K562 (cell line): ENCODE measurements at regions not wholly inside any gene's neighbourhood (a gene's known extent, or its start where the extent isn't known, plus 50 kb on each side); places are given as distances from the start of the nearest gene placed in this dataset.

Experiments used
- ATAC-seq: fragments of 200-7000 bp; cut with Tn5 transposase; 3 replicates; pipeline ENCODE4 v1.9.1; 2020; ENCODE audit warnings: moderate library complexity
- BruUV-seq: library from RNA; stranded (reverse); fragments of 400-500 nt; replicated peaks from 2 replicates; lab custom pipeline; 2021; lab: Mats Ljungman, UMichigan
- CTCF ChIA-PET: fragments of 300-600 bp; formaldehyde crosslinking; extraction: SDS; loops from one replicate; lab custom pipeline; 2021; ENCODE audit warnings: low intra/inter-chr PET ratio; lab: Yijun Ruan, JAX
- POLR2A ChIA-PET: fragments of 300-600, 350-650 bp; sonication (Branson Sonifier 250); formaldehyde crosslinking; extraction: SDS; loops from one replicate; lab custom pipeline; 2021; ENCODE audit warnings: antibody characterized with exemption, inconsistent platforms; lab: Yijun Ruan, JAX
- DNase-seq, 4 experiments: peaks; one replicate each; pipeline versions ENCODE4 v3.0.0 to v3.0.0-alpha.2; 2011 to 2018; ENCODE audit warnings: low spot score in 3 of 4, mixed read lengths in 3 of 4; ENCODE audit errors: extremely low read depth in 1 of 4
- FAIRE-seq: peaks from 2 replicates; lab custom pipeline; 2011; peaks lifted over from hg19 to GRCh38; lab: Jason Lieb, UNC
- H2AFZ ChIP-seq: 2 replicates; pipeline ENCODE4 v1.6.0; 2011; ENCODE audit warnings: low read depth, low read length, control low read depth, inconsistent platforms
- H3K27ac ChIP-seq: fragments of 200-600 bp; 3 replicates; pipeline ENCODE4 v1.8.0; 2011; ENCODE audit warnings: low read depth, mild to moderate bottlenecking, control low read depth, inconsistent platforms, low read length, moderate library complexity, mixed read lengths; ENCODE audit errors: extremely low read depth
- H3K27me3 ChIP-seq, 2 experiments: fragments of 300-600 bp in 1 of 2; 2 replicates in 1 of 2; 3 replicates in 1 of 2; pipeline versions ENCODE4 v1.6.0 to v1.8.0; 2011; ENCODE audit warnings: inconsistent platforms in 2 of 2, low read length in 2 of 2, mild to moderate bottlenecking in 1 of 2, mixed read lengths in 1 of 2, moderate library complexity in 1 of 2; ENCODE audit not compliant: control insufficient read depth in 2 of 2, insufficient read depth in 2 of 2
- H3K36me3 ChIP-seq: fragments of 300-600 bp; 3 replicates; pipeline ENCODE4 v1.8.0; 2011; ENCODE audit warnings: mild to moderate bottlenecking, low read length, inconsistent platforms; ENCODE audit not compliant: control insufficient read depth, insufficient read depth
- H3K4me1 ChIP-seq, 2 experiments: fragments of 200-600 bp in 1 of 2; replicated peaks in 1 of 2; 2 replicates in 1 of 2; 3 replicates in 1 of 2; pipeline versions ENCODE4 v1.5.1 to v1.8.0; 2011; ENCODE audit warnings: inconsistent platforms in 2 of 2, low read length in 2 of 2, mild to moderate bottlenecking in 1 of 2, mixed read lengths in 1 of 2, moderate library complexity in 1 of 2; ENCODE audit not compliant: control insufficient read depth in 2 of 2, insufficient read depth in 2 of 2
- H3K4me2 ChIP-seq: 2 replicates; pipeline ENCODE4 v1.6.1; 2011; ENCODE audit warnings: low read length, control low read depth, inconsistent platforms, mixed read lengths; ENCODE audit not compliant: insufficient read depth
- H3K4me3 ChIP-seq: fragments of 200-600 bp; sonication (generic), shearing (Covaris generic); 2 replicates; pipeline ENCODE4 v1.5.1; 2016; ENCODE audit warnings: control low read depth, inconsistent platforms
- H3K79me2 ChIP-seq: fragments of 200-600 bp; 3 replicates; pipeline ENCODE4 v1.8.0; 2011; ENCODE audit warnings: low read length, inconsistent platforms; ENCODE audit not compliant: control insufficient read depth, insufficient read depth
- H3K9ac ChIP-seq, 2 experiments: 2 replicates each; pipeline versions ENCODE4 v1.6.0 to v1.6.1; 2011; ENCODE audit warnings: low read depth in 2 of 2, low read length in 2 of 2, control low read depth in 1 of 2, inconsistent platforms in 1 of 2, mild to moderate bottlenecking in 1 of 2, mixed read lengths in 1 of 2; ENCODE audit not compliant: insufficient read depth in 1 of 2
- H3K9me1 ChIP-seq: one replicate; pipeline ENCODE4 v1.6.0; 2011; ENCODE audit warnings: inconsistent platforms, mild to moderate bottlenecking, low read length, moderate library complexity; ENCODE audit not compliant: control insufficient read depth, insufficient read depth
- H3K9me3 ChIP-seq: replicated peaks from 2 replicates; pipeline ENCODE4 v1.5.1; 2011; ENCODE audit warnings: low read depth, low read length, inconsistent platforms; ENCODE audit not compliant: control insufficient read depth, insufficient read depth
- H4K20me1 ChIP-seq: replicated peaks from 2 replicates; pipeline ENCODE4 v1.6.1; 2011; ENCODE audit warnings: low read length, inconsistent platforms, mixed read lengths; ENCODE audit not compliant: control insufficient read depth, insufficient read depth
- CBFA2T2 ChIP-seq: fragments of 450-650 bp; conservative IDR thresholded peaks from 2 replicates; pipeline ENCODE4 v1.6.1; 2017; ENCODE audit warnings: mild to moderate bottlenecking
- CEBPG ChIP-seq, 3 experiments: fragments of 200-800 bp in 1 of 3; sonication (Bioruptor generic) in 1 of 3; sonication (generic) in 1 of 3; formaldehyde crosslinking in 1 of 3; IDR thresholded peaks in 2 of 3; conservative IDR thresholded peaks in 1 of 3; 2 replicates each; pipeline versions ENCODE4 v1.6.1 to v1.8.0; 2016 to 2022; ENCODE audit warnings: missing compliant biosample characterization in 2 of 3, missing genetic modification characterization in 2 of 3, mild to moderate bottlenecking in 1 of 3, missing genetic modification reagents in 1 of 3
- GTF2E2 ChIP-seq: fragments of 200-800 bp; sonication (Bioruptor generic); IDR thresholded peaks from 2 replicates; pipeline ENCODE4 v1.6.1; 2016; ENCODE audit warnings: missing genetic modification characterization, missing compliant biosample characterization
- PURB ChIP-seq: sonication (generic); formaldehyde crosslinking; IDR thresholded peaks from 2 replicates; pipeline ENCODE4 v1.9.0; 2021; ENCODE audit warnings: low read depth, mild to moderate bottlenecking, missing genetic modification reagents
- RBFOX2 ChIP-seq: fragments of 200-400 bp; formaldehyde crosslinking; IDR thresholded peaks from 2 replicates; pipeline ENCODE4 v1.6.1; 2017; ENCODE audit warnings: low read depth, mild to moderate bottlenecking, low read length, moderate library complexity
- ZFP30 ChIP-seq: fragments of 250-450 bp; sonication (Bioruptor Pico); IDR thresholded peaks from 2 replicates; pipeline ENCODE4 v1.8.0; 2022; ENCODE audit warnings: moderate library complexity, mild to moderate bottlenecking, inconsistent platforms, borderline replicate concordance
- ZNF23 ChIP-seq: fragments of 250-450 bp; sonication (Bioruptor Pico); IDR thresholded peaks from 2 replicates; pipeline ENCODE4 v1.4.0; 2020; ENCODE audit warnings: mild to moderate bottlenecking
- WGBS: fragments of 100-300 bp; shearing (Covaris generic); methylation state at CpG from one replicate; pipeline ENCODE4 v1.1.6; 2016; ENCODE audit warnings: low coverage, mixed read lengths; ENCODE audit not compliant: insufficient coverage; ENCODE audit errors: missing lambda C conversion rate; 5-methylcytosine and 5-hydroxymethylcytosine counted together
- in situ Hi-C: fragments of 300-500 bp; cut with MboI; formaldehyde crosslinking; loops from 4 replicates; pipeline ENCODE4 v1.15.0; 2018; ENCODE audit warnings: inconsistent platforms, mixed read lengths
- intact Hi-C: fragments of 100-400 bp; cut with micrococcal nuclease; formaldehyde crosslinking; loops from 2 replicates; pipeline ENCODE4 v1.14.2; 2022
- TF ChIP-seq, protein P1 (sequence below): fragments of 250-450 bp; sonication (Bioruptor Pico); IDR thresholded peaks from 2 replicates; pipeline ENCODE4 v1.9.0; 2021; ENCODE audit warnings: mild to moderate bottlenecking, inconsistent platforms
- TF ChIP-seq, protein P2 (sequence below): sonication (generic); formaldehyde crosslinking; IDR thresholded peaks from 2 replicates; pipeline ENCODE4 v1.8.0; 2022; ENCODE audit warnings: mild to moderate bottlenecking, low read depth, missing genetic modification reagents

DNA sequence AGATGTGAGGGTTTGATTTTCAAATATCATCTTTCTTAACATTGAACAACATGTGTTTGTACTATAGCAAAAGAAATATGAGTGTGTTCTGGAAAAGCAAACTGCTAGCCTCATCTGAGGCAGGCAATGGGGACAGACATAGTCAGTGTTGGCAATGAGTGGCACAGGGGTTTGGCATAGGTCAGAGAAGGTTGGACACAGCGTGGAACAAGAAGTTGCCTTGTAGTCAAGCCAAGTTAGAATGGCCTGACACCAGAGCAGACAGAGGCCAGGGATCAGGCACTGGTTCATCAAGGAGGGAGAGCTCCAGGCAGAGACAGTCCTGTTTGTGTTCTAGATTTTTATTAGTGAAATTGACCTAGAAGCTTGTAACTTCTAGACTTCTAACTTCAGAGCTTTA, 100.8 kb upstream of the TANK start:
- no peaks in the 10 kb centered on the region for H3K9me1 ChIP-seq
- FAIRE-seq (no peak), DNase-seq (no peak), ATAC-seq (no peak)
- no peaks in the 10 kb centered on the region for H4K20me1 ChIP-seq
- no peak overlapping the region for H3K4me2 ChIP-seq
- intact Hi-C loops, result no loop called here
- 0% methylated on average over 1 of the region's 1 CpG for WGBS
- no peak overlapping the region for H3K27ac ChIP-seq
- no peak overlapping the region for H3K4me3 ChIP-seq
- POLR2A ChIA-PET, result no interaction called here
- CTCF ChIA-PET, result no interaction called here
- no peak overlapping the region for H3K9ac ChIP-seq
- no TSS peak for BruUV-seq
- no peaks in the 10 kb centered on the region for H3K79me2 ChIP-seq
- TF ChIP-seq, protein P1, sequence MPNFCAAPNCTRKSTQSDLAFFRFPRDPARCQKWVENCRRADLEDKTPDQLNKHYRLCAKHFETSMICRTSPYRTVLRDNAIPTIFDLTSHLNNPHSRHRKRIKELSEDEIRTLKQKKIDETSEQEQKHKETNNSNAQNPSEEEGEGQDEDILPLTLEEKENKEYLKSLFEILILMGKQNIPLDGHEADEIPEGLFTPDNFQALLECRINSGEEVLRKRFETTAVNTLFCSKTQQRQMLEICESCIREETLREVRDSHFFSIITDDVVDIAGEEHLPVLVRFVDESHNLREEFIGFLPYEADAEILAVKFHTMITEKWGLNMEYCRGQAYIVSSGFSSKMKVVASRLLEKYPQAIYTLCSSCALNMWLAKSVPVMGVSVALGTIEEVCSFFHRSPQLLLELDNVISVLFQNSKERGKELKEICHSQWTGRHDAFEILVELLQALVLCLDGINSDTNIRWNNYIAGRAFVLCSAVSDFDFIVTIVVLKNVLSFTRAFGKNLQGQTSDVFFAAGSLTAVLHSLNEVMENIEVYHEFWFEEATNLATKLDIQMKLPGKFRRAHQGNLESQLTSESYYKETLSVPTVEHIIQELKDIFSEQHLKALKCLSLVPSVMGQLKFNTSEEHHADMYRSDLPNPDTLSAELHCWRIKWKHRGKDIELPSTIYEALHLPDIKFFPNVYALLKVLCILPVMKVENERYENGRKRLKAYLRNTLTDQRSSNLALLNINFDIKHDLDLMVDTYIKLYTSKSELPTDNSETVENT (CRISPR knock-in tag), result no peak
- no peak for TF ChIP-seq RBFOX2
- TF ChIP-seq CEBPG (CRISPR knock-in tag; IDR thresholded peaks at IDR 0.05), result no peak
- TF ChIP-seq CEBPG (tag; conservative IDR thresholded peaks at IDR 0.05 in 1 of 2, IDR thresholded peaks at IDR 0.05 in 1 of 2), result no peak
- TF ChIP-seq CBFA2T2, result no peak
- no peak for TF ChIP-seq GTF2E2
- TF ChIP-seq ZFP30 (CRISPR knock-in tag), result no peak
- TF ChIP-seq PURB (CRISPR knock-in tag), result no peak
- TF ChIP-seq, protein P2, sequence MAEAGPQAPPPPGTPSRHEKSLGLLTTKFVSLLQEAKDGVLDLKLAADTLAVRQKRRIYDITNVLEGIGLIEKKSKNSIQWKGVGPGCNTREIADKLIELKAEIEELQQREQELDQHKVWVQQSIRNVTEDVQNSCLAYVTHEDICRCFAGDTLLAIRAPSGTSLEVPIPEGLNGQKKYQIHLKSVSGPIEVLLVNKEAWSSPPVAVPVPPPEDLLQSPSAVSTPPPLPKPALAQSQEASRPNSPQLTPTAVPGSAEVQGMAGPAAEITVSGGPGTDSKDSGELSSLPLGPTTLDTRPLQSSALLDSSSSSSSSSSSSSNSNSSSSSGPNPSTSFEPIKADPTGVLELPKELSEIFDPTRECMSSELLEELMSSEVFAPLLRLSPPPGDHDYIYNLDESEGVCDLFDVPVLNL (CRISPR knock-in tag), result no peak
- TF ChIP-seq ZNF23, result no peak
- no peaks in the 10 kb centered on the region for H3K27me3 ChIP-seq
- in situ Hi-C loops, result no loop called here
- no peaks in the 10 kb centered on the region for H3K4me1 ChIP-seq
- H3K9me3 ChIP-seq, result no peaks in the 10 kb centered on the region
- no peak overlapping the region for H2AFZ ChIP-seq
- H3K36me3 ChIP-seq, result no peaks in the 10 kb centered on the region
